ENCODE measurements at regions not wholly inside any gene's neighbourhood (a gene's known extent, or its start where the extent isn't known, plus 50 kb on each side); places are given as distances from the start of the nearest gene placed in this dataset.

GRCh38 chr12:126607157-126607556, 1541.9 kb downstream of the AACS start:
- BruUV-seq (replicated peaks): no TSS peak
- no peak overlapping the region for H3K4me3 ChIP-seq
- ATAC-seq: no peak
- WGBS (ENCODE audit: insufficient coverage, insufficient replicate concordance, low lambda C conversion rate, missing lambda C conversion rate): 0% methylated on average over 1 of the region's 1 CpG
- no peaks in the 10 kb centered on the region for H3K36me3 ChIP-seq (ENCODE audit: control insufficient read depth in 2 of 2, insufficient read depth in 2 of 2, low read length in 1 of 2)
- ChIA-PET POLR2A (no interaction called here), RAD21 (ENCODE audit: unreplicated experiment) (no interaction called here), SMC1A (ENCODE audit: uncharacterized antibody, unreplicated experiment) (no interaction called here), CTCF (no interaction called here)
- H3K4me1 ChIP-seq (ENCODE audit: control insufficient read depth, insufficient read depth, low read length): no peaks in the 10 kb centered on the region
- no peak overlapping the region for H2AFZ ChIP-seq (ENCODE audit: control insufficient read depth, low read depth, low read length)
- FAIRE-seq: no peak
- no peak overlapping the region for H3K9ac ChIP-seq (ENCODE audit: control insufficient read depth, insufficient read depth, low read length)
- TF ChIP-seq ZBTB4 (CRISPR knock-in tag; IDR thresholded peaks at IDR 0.05) (no peak), FOS (IDR thresholded peaks at IDR 0.05; ENCODE audit: borderline replicate concordance, extremely low read depth, insufficient read length) (no peak), PRDM15 (CRISPR knock-in tag; IDR thresholded peaks at IDR 0.05) (no peak), NFIC (IDR thresholded peaks at IDR 0.05; ENCODE audit: low read depth, low read length) (no peak)
- H3K27me3 ChIP-seq (replicated peaks in 1 of 2; ENCODE audit: control insufficient read depth in 2 of 2, insufficient read depth in 2 of 2, low read length in 1 of 2): no peaks in the 10 kb centered on the region
- H3K27ac ChIP-seq (ENCODE audit: control insufficient read depth, insufficient read depth): no peak overlapping the region
- no peaks in the 10 kb centered on the region; the same call in 2 of the 3 replicates for H3K9me3 ChIP-seq (replicated peaks; ENCODE audit: control insufficient read depth, insufficient read depth, low read length)
- intact Hi-C loops (cut with micrococcal nuclease; ENCODE audit: unreplicated experiment): no loop called here
- no peaks in the 10 kb centered on the region for H3K79me2 ChIP-seq (ENCODE audit: control insufficient read depth, insufficient read depth, low read length)
- H4K20me1 ChIP-seq (ENCODE audit: control insufficient read depth, insufficient read depth): no peaks in the 10 kb centered on the region
- in situ Hi-C loops (cut with MboI): no loop called here
- DNase-seq (ENCODE audit: low read depth, low spot score): no peak
- H3K4me2 ChIP-seq (ENCODE audit: control insufficient read depth, insufficient read depth): no peak overlapping the region
